ENCODE measurements at regions not wholly inside any gene's neighbourhood (a gene's known extent, or its start where the extent isn't known, plus 50 kb on each side); places are given as distances from the start of the nearest gene placed in this dataset.

- H3K4me3 Mint-ChIP-seq: no peak overlapping the region
- Histone ChIP-seq H3K27me3 (ENCODE audit: insufficient read depth) (no peaks in the 10 kb centered on the region), H3K36me3 (ENCODE audit: insufficient read depth) (no peaks in the 10 kb centered on the region), H3F3A (replicated peaks; ENCODE audit: low read depth) (no peaks in the 10 kb centered on the region), H4K20me1 (replicated peaks; ENCODE audit: insufficient read depth) (no peaks in the 10 kb centered on the region), H2AFZ (no peak overlapping the region), H3K4me3 (no peak overlapping the region), H3K27ac (ENCODE audit: low read depth) (no peak overlapping the region), H3K9me2 (ENCODE audit: insufficient read depth) (peaks cover 21% of the 10 kb centered on the region; the same call in 1 of the 2 replicates), H3K4me2 (no peak overlapping the region), H3K79me2 (replicated peaks; ENCODE audit: insufficient read depth) (no peaks in the 10 kb centered on the region), H3K4me1 (ENCODE audit: insufficient read depth) (peaks cover 22% of the 10 kb centered on the region)
- no peak for ATAC-seq
- no peak for DNase-seq (ENCODE audit: low spot score)
- no peaks in the 10 kb centered on the region; the same call in 2 of the 3 replicates for H3K36me3 Mint-ChIP-seq (ENCODE audit: low read depth)
- H3K27me3 Mint-ChIP-seq (ENCODE audit: insufficient read depth, low read depth, poor library complexity): peaks cover 2% of the 10 kb centered on the region
- peaks cover 25% of the 10 kb centered on the region; the same call in 2 of the 3 replicates for H3K4me1 Mint-ChIP-seq
- peaks cover 6% of the 10 kb centered on the region; the same call in 2 of the 3 replicates for H3K9me3 Mint-ChIP-seq
- H3K27ac Mint-ChIP-seq: no peak overlapping the region
- TF ChIP-seq CTCF (conservative IDR thresholded peaks at IDR 0.05; ENCODE audit: low read depth in 2 of 2) (no peak), ZNF331 (CRISPR knock-in tag; IDR thresholded peaks at IDR 0.05; ENCODE audit: low read depth) (no peak), POLR2AphosphoS5 (IDR thresholded peaks at IDR 0.05; ENCODE audit: low read depth) (no peak), REST (IDR thresholded peaks at IDR 0.05; ENCODE audit: unreplicated experiment) (no peak), NANOG (IDR thresholded peaks at IDR 0.05; ENCODE audit: borderline replicate concordance) (no peak), CREB1 (CRISPR knock-in tag; IDR thresholded peaks at IDR 0.05; ENCODE audit: low read depth) (no peak), ETS1 (IDR thresholded peaks at IDR 0.05) (no peak), ZNF114 (CRISPR knock-in tag; IDR thresholded peaks at IDR 0.05) (no peak), EZH2 (IDR thresholded peaks at IDR 0.05; ENCODE audit: low read depth, unreplicated experiment) (no peak), STAT1 (IDR thresholded peaks at IDR 0.05; ENCODE audit: unreplicated experiment) (no peak), JUNB (IDR thresholded peaks at IDR 0.05; ENCODE audit: unreplicated experiment) (no peak), EZH2phosphoT487 (IDR thresholded peaks at IDR 0.05; ENCODE audit: unreplicated experiment) (no peak)
- TF ChIP-seq, protein P1, sequence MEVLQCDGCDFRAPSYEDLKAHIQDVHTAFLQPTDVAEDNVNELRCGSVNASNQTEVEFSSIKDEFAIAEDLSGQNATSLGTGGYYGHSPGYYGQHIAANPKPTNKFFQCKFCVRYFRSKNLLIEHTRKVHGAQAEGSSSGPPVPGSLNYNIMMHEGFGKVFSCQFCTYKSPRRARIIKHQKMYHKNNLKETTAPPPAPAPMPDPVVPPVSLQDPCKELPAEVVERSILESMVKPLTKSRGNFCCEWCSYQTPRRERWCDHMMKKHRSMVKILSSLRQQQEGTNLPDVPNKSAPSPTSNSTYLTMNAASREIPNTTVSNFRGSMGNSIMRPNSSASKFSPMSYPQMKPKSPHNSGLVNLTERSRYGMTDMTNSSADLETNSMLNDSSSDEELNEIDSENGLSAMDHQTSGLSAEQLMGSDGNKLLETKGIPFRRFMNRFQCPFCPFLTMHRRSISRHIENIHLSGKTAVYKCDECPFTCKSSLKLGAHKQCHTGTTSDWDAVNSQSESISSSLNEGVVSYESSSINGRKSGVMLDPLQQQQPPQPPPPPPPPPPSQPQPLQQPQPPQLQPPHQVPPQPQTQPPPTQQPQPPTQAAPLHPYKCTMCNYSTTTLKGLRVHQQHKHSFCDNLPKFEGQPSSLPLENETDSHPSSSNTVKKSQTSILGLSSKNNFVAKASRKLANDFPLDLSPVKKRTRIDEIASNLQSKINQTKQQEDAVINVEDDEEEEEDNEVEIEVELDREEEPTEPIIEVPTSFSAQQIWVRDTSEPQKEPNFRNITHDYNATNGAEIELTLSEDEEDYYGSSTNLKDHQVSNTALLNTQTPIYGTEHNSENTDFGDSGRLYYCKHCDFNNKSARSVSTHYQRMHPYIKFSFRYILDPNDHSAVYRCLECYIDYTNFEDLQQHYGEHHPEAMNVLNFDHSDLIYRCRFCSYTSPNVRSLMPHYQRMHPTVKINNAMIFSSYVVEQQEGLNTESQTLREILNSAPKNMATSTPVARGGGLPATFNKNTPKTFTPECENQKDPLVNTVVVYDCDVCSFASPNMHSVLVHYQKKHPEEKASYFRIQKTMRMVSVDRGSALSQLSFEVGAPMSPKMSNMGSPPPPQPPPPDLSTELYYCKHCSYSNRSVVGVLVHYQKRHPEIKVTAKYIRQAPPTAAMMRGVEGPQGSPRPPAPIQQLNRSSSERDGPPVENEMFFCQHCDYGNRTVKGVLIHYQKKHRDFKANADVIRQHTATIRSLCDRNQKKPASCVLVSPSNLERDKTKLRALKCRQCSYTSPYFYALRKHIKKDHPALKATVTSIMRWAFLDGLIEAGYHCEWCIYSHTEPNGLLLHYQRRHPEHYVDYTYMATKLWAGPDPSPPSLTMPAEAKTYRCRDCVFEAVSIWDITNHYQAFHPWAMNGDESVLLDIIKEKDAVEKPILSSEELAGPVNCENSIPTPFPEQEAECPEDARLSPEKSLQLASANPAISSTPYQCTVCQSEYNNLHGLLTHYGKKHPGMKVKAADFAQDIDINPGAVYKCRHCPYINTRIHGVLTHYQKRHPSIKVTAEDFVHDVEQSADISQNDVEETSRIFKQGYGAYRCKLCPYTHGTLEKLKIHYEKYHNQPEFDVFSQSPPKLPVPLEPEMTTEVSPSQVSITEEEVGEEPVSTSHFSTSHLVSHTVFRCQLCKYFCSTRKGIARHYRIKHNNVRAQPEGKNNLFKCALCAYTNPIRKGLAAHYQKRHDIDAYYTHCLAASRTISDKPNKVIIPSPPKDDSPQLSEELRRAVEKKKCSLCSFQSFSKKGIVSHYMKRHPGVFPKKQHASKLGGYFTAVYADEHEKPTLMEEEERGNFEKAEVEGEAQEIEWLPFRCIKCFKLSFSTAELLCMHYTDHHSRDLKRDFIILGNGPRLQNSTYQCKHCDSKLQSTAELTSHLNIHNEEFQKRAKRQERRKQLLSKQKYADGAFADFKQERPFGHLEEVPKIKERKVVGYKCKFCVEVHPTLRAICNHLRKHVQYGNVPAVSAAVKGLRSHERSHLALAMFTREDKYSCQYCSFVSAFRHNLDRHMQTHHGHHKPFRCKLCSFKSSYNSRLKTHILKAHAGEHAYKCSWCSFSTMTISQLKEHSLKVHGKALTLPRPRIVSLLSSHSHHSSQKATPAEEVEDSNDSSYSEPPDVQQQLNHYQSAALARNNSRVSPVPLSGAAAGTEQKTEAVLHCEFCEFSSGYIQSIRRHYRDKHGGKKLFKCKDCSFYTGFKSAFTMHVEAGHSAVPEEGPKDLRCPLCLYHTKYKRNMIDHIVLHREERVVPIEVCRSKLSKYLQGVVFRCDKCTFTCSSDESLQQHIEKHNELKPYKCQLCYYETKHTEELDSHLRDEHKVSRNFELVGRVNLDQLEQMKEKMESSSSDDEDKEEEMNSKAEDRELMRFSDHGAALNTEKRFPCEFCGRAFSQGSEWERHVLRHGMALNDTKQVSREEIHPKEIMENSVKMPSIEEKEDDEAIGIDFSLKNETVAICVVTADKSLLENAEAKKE (CRISPR knock-in tag; IDR thresholded peaks at IDR 0.05): no peak
Measured at GRCh38 chr4:15153662-15154061, 151.4 kb downstream of the CPEB2 start.
